ENCODE measurements at regions not wholly inside any gene's neighbourhood (a gene's known extent, or its start where the extent isn't known, plus 50 kb on each side); places are given as distances from the start of the nearest gene placed in this dataset.

- DNase-seq (ENCODE audit: low spot score): no peak
- in situ Hi-C loops (cut with MboI; ENCODE audit: low pct_unique_long_range_greater_than_20kb, low sequenced_read_pairs, unreplicated experiment): no loop called here
- TF ChIP-seq CTCF (IDR thresholded peaks at IDR 0.05; ENCODE audit: extremely low read depth, insufficient read depth, missing control alignments): no peak
Observed at GRCh38 chr6:43966374-43966658, 160.9 kb downstream of the MRPL14 start.

GRCh38 chr6:43965628-43966373 lies 161.5 kb downstream of the MRPL14 start:
- in situ Hi-C loops (cut with MboI; ENCODE audit: low pct_unique_long_range_greater_than_20kb, low sequenced_read_pairs, unreplicated experiment): no loop called here
- DNase-seq (ENCODE audit: low spot score): no peak
- TF ChIP-seq CTCF (IDR thresholded peaks at IDR 0.05; ENCODE audit: extremely low read depth, insufficient read depth, missing control alignments): no peak

- in situ Hi-C loops (cut with MboI; ENCODE audit: low pct_unique_long_range_greater_than_20kb, low sequenced_read_pairs, unreplicated experiment): no loop called here
- no peak for DNase-seq (ENCODE audit: low spot score)
Observed at GRCh38 chr6:43964659-43965570, 162.3 kb downstream of the MRPL14 start.

GRCh38 chr6:43963877-43964658 lies 163.2 kb downstream of the MRPL14 start:
- DNase-seq (ENCODE audit: low spot score): no peak
- in situ Hi-C loops (cut with MboI; ENCODE audit: low pct_unique_long_range_greater_than_20kb, low sequenced_read_pairs, unreplicated experiment): no loop called here
- no peak for TF ChIP-seq CTCF (IDR thresholded peaks at IDR 0.05; ENCODE audit: extremely low read depth, insufficient read depth, missing control alignments)

More at GRCh38 chr6:43964659-43965570, 162.3 kb downstream of the MRPL14 start:
- no peak for TF ChIP-seq CTCF (IDR thresholded peaks at IDR 0.05; ENCODE audit: extremely low read depth, insufficient read depth, missing control alignments)

- TF ChIP-seq CTCF (IDR thresholded peaks at IDR 0.05; ENCODE audit: extremely low read depth, insufficient read depth, missing control alignments): no peak
- in situ Hi-C loops (cut with MboI; ENCODE audit: low pct_unique_long_range_greater_than_20kb, low sequenced_read_pairs, unreplicated experiment): no loop called here
- no peak for DNase-seq (ENCODE audit: low spot score)
Observed at GRCh38 chr6:43963203-43963602, 164.0 kb downstream of the MRPL14 start.

GRCh38 chr6:43962458-43962857 lies 164.8 kb downstream of the MRPL14 start:
- in situ Hi-C loops (cut with MboI; ENCODE audit: low pct_unique_long_range_greater_than_20kb, low sequenced_read_pairs, unreplicated experiment): no loop called here
- TF ChIP-seq CTCF (IDR thresholded peaks at IDR 0.05; ENCODE audit: extremely low read depth, insufficient read depth, missing control alignments): no peak
- no peak for DNase-seq (ENCODE audit: low spot score)

Data from GM13977 (cell line).